T-helper 2 cell treated with Interferon-gamma antibody and Interleukin-4, amounts not matched to agents 100 ng/mL and 5 ng/mL, for 36 hours (primary cell): ENCODE measurements at regions not wholly inside any gene's neighbourhood (a gene's known extent, or its start where the extent isn't known, plus 50 kb on each side); places are given as distances from the start of the nearest gene placed in this dataset.

Experiments used
- intact Hi-C: fragments of 100-400 bp; cut with micrococcal nuclease; formaldehyde crosslinking; loops from one replicate; pipeline ENCODE4 v1.15.1; 2023

DNA sequence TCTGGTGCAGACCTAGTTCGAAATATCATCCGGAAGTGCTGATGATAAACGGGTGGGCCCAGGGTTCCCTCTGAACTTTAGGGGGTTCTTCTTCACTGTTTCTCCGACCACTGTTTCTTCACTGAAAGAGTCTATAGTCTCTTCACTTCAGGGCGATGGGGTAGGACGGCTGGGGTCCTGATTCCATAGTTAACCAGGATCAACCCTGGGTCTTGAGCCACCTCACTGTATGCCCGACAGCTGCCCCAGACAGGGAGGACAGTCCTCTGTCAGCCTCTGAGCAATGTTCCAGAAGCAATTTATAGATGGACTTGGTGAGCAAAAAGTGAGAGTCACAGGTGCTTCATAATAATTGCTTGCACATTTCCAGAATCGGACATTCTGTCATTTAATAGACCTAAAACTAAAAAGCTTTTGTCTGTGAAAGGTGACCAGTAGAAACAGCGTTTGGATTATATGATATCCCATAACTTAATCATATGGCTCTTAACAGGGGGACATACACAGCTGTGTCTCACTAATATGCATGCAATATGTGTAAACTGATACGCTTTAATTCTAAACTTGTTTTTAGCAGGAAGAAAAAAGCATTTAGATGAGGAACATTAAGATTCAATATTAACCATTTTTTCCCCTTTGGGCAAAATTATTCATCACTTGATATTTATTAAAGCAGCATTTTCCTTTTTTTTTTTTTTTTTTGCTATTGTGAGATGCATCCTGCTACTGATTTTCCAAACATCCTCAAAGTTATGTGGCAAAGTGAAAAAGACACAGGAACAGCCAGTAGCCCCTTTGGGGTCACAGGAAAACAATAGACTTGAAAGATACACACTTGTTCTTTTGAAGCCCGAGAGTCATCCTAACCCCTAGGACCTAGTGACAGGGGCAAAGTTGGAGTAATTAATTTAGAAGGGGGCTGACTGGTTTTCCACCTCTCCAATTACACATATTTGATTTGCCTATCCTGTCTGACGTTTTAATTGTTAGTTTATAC, 277.0 kb downstream of the ZNF536 start:
- intact Hi-C loops, result no loop called here

DNA sequence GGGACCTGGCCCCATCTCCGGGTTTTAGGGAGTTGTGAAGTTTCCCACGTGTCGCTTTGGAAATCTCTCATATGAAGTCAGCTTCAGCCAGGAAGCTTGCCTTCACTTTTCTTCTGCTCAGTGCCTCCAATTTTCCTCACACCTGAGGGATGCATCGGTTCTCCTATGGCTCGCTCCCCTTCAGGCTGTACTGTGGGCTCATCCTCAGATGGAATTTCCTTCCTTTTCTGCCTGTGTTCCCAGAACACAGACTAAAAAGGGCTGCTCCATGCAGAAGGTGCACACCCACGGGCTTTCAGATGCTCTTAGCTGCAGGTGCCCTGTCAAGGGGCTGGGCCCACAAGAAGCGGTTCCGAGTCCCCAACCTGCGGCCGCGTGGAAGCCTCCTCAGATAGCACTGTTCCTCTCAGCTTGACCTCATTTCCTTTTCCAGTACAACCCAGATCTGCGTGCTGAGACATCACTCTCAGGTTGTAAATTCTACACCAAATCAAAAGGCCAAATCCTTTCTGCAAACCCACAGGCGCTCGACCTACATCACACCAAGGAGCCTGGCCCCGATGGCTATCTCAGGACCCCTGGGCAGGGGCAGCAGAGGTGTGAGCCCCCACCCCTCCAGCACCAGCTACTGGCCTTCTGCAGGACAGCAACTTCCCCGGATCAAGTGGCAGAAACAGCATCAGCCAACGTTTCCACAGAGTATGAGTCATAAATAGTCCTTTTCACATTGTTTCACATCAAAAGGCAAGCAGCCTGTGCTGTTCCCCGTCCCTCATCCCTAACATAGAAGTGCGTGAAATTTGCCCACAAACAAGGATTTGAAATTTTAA, 275.9 kb downstream of the ZNF536 start:
- intact Hi-C loops, result no loop called here

DNA sequence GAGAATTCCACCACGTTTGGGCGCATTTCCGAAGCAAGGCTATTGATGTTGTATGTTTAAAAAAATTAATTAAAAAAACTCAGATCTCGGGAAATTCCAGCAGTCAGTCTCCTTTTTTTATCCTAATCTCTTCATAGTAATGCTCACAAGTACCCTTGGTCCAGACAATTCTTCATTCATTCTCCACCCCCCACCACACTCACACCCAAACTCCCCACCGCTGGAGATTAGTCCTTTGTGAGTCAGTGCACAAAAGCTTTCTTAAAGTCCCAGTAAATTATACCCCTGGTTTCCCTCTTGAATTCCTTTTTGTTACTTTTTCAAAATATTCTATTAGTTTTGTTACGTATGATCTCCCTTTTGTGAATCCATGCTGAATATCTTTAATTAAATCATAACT, 274.6 kb downstream of the ZNF536 start:
- intact Hi-C loops, result no loop called here

DNA sequence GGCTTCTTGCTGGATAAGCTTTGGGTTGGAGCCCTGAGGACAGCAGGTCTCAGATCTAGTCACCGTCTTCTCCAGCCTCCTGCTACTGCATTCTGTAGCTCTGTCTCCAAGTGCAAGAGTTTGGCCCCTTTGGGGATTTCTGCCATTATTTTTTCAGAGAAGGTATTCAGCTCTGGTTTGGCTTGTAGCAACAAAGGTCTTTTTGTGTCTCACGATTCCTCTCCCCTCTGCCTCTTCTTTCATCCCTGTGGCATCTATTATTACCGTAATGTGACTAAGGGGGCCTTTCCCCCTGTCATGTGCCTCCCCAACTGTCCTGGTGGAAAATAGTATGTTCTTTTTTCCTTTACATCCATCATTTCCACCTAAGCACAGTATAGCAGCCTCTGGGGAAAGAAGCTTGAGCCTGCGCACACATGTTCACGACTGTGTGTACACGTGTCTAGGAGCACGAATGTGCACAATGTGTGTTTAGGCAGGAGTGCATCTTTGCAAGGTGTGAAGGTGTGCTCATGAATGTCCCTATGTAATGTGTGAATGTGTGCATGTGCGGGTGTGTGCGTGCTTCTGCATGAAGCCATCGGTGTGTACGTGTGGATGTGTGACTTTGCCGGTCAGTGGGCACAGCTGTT, 273.9 kb downstream of the ZNF536 start:
- intact Hi-C loops, result no loop called here

DNA sequence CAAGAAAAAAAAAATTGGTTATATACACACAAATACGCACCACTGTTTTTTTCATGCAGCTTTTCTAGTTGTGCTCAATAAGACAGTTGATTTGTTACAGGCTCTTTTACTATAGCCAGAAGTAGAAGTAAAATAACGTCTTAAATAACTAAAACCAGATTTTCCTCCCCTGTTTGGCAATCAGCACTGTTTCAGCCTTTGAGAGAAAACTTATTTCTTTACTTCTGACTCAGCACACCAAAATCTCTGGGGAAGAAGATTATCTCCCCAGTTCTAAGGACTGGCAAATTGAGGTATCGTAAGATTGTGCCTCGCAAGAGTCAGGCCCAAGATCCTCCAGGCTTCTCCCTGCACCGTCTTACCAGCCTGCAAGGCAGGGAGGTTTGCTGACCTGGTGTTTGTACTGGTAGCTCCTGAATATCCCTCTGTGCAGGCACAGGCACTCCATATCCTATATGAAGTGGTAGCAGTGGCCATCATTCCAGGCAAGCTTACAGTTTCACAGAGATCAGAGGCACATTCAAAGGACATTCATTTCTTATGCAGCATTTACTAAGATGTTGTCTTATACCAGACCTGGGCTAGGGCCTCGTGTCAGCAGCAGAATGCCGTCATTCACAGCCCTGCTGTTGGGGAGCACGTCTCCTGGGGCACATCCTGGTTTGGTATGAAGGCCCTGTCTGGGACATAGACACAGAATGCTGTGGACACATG, 268.2 kb downstream of the ZNF536 start:
- intact Hi-C loops, result no loop called here

DNA sequence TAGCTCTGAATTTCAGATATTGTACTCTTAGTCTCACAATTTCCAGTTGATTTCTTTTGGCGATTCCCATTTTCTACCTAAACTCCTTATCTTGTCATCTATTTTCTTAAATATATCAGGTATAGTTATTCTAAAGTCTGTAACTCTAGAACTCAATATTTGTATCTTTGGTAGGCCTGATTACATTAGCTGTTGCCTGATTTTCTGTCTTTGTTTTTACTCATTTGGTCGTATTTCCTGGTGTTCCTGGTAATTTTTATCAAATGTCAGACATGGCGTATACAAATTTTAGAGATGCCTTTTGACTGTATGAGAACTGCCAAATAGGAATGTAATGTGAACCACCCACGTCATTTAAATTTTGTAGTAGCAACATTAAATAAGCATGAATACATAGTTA, 266.7 kb downstream of the ZNF536 start:
- intact Hi-C loops, result no loop called here

DNA sequence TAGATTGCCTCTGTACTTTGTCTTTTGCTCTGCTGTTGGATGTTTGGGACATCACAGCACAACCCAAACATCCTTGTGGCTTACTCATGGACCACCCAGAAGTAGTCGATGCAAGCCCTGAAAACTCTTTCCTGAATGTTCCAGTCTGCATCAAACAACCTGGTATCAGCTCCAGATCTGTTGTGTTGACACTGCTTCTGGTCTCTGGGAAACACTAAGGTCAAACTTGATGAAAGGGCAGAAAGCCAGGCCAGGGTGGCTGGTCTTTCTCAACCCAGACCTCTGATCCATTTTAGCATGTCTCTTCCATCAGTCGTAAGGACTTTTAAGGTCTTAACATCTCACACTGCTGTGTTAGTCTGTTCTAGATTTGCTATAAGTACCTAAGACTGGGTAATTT, 265.7 kb downstream of the ZNF536 start:
- intact Hi-C loops, result no loop called here

DNA sequence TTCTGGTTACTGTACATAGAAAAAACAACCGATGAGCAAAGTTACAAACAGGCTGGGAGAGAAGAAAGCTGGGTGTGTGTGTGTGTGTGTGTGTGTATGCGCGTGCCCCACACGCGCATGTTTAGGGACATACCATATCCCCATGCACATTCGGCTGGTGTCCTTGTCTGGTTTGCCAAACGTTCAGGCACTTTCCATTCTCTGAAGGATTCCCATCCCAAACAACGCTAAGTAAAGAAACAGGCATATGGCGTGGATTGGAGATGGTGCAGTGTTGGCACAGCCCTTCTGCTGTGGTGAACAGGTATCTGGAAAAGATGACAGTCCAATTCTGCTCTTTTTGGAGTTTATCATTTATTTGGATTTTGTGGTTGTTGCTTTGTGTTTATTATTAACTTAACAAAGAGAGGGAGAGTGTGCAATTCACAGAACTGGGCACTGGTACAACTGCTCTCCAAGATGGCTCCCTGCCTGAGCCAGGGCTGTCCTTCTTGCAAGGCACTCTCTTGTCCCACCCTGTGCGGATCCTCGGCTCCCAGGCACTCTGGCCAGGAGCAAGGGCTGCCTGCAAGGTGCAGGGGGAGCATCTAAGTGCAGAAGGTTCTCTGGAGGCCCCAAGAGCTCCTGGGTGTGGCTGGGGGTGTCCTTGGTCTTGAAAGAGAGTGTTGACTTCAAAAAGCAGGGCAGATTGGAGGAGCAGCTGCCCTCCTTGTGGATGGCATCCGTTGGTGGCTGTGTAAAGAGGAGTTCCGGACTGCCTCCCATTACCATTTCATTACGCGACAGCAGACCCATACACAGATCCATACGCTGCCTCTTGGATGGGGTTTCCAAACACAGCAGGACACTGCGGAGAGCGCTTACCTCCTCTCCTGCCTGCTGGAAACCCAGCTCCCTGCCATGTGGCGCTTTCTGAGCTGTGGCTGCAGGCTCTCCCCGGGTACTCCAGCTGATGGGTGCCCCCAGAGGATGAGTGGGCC, 263.1 kb downstream of the ZNF536 start:
- intact Hi-C loops, result no loop called here

DNA sequence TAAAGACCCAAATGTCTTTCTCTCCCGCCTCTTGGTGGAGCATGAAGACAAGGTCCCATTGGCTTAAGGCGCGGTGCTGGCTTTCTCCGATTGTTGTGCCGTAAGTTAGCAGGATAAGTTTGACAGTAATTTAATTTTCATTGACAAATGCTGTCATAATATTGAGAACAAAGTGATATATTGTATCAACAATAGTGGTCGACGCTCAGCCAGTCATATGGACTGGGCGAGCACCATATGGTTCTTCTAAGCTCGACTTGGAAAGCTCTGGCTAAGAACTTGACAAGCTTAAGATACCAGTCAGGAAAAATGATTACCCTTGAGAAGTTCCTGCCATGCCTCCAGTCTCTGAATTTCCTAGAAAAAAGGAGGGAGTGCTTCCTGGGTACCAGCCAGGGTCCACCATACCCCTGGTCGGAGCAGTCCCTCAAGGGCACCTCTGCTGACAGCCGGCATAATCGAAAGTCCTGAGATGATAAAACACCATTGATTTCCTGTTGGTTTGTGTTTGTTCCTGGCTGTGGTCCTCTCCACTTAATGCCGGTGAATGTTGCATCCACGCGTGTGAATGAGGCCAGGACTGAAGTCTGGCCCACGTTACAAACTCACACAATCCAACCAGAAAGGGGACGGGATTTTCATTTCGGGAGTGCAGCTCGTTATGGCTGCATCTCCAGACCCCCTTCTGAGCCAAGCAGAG, 262.1 kb downstream of the ZNF536 start:
- intact Hi-C loops, result no loop called here

DNA sequence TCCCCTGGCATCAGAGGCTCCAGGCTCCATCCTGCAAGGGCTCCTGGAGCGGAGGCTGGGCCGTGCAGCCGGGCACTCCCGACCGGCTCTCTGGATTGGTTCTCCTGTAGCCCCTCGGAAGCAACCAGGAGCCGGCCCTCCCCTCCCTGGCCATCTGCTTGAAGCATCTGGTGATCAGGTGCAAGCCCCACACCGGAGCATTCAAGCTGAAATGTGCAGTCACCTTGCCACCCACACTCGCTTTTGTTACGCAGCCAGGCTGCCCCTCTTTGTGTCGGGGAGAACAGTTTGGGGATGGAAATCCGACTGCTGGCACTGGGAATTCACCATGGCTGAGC, 258.8 kb downstream of the ZNF536 start:
- intact Hi-C loops, result no loop called here

DNA sequence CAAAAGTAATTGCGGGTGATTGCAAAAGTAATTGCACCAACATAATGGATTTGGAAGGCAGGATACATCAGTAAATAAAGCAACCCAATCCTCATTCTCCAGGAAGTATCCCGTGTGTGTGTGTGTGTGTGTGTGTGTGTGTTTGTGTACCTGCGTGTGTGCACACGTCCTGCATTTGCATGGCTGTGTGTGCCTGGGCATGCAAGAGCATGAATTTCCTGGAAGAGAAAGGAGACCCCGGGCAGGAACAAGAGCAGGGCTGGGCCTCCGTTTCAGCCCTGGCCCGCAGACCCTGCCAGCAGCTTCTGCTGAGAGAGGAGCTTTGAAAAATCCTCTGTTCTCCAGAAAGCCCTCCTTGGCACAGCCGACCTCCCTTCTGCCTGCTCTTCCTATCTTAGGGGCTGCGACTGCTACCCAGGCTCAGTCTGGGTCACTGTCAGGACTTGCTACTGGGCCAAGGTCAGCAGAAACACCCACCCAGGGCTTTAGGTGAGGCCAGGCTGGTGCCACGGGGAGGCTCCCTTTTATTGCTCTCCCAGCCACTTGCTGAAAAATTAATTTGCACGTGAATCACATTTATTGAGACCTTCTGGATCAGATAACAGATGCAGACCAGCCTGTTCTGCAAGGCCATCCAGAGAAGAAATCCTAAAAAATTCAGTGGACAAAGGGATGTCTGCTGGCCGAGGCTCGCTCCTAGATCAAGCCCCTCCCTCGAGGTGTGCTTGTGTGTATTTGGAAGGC, 258.3 kb downstream of the ZNF536 start:
- intact Hi-C loops, result no loop called here

DNA sequence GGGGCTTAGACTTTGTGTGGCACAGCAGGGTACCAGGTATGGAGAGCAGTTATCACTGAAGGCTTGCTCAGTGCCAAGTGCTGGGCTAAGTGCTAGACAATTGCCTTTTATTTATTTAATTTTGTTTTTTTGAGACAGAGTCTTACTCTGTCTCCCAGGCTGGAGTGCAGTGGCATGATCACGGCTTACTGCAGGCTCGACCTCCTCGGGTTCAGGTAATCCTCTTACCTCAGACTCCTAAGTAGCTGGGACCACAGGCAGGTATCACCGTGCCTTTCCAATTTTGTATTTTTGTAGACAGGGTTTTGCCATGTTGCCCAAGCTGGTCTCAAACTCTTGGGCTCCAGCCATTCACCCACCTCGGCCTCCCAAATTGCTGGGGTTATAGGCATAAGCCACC, 256.9 kb downstream of the ZNF536 start:
- intact Hi-C loops, result no loop called here

DNA sequence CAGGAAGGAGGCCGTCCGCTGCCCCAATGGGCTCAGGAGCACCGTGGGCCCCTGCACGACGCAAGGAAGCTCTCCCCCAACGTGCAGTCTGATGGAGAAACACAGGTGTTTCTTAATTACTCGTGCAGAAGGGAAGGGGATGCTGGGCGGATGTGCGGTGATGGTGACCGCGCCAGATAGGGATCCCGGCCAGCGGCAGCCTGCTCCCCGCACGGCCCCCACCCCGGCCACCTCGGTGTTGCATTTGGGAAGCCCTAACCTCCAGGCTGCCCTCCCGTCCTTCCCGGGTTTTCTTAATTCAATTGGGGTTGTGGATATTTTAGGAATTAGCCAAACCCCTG, 254.4 kb downstream of the ZNF536 start:
- intact Hi-C loops, result no loop called here

DNA sequence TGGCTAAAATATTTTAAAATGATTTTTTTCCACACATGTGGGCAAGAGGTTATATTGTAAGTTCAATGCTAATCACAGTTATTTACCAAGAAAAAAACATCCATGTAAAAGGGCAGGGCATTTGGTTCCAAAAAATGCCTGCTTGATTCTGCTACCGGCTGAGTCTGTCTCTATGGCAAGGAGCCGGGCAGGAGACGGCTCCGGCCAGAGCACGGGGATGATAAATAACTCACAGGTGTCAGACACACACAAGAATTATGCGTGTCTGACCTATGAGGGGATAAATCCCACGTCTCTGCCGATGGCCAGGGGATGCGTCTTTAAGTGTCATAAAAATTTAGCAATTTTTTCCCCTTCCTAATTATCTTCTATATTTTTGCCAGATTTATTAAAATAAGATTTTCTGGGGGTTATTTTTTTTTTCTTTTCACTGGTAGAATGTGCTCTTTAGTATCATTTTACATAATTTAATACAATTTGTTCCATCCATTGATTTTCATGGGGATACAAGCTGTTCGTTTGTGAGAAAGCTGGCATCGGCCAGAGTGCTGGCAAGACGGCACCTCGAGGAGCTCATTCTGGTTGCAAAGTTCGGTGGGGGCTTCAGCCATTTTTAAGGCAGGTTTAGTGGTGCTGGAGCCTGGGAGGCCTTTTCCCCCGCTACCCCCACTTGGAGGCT, 253.9 kb downstream of the ZNF536 start:
- intact Hi-C loops, result no loop called here

DNA sequence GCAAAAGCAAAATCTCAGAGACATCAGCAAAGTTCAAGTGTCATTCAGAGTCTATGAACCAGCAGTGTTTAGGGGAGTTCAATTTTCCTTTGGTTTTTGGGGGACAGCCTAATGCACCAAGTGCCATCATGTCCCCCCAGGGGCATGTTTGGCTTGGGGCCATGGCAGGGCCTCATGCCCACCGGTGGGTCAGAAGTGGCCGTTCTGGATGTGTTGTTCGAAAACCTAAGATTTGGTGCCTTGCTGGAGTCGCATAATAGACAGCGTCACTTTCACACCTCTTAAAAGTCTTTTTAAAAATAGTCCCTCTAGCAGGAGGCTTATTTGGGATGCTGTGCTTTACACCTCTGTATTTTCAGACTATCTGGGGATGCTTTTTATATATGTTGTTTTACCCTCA, 250.1 kb downstream of the ZNF536 start:
- intact Hi-C loops, result no loop called here

DNA sequence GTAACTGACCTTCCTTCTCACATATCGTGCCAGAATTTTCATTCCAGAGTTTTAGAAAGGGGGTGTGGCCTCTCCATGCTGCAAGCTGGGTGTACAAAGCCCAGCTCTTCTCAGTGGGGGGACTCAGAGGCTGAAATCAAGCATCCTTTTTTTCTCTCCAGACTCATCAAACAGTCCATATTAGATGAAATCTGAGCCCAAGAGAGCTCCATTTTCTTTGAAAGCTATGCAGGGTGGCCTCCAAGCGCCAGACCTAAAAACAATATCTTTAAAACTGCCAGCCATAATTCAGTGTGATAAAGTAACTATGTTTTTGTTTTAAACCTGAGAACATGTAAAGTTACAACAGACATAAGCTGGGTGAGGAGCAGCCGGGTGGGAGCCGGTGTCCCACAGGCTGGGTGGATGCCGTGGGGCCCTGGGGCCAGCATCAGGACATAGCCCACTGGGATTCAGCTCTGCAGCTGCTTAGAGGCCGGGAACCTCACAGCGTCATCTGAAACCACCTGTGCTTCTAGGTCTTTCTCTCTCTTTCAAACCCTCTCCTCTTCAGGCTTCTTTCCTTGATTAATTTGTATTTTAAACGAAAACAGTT, 249.2 kb downstream of the ZNF536 start:
- intact Hi-C loops, result no loop called here

DNA sequence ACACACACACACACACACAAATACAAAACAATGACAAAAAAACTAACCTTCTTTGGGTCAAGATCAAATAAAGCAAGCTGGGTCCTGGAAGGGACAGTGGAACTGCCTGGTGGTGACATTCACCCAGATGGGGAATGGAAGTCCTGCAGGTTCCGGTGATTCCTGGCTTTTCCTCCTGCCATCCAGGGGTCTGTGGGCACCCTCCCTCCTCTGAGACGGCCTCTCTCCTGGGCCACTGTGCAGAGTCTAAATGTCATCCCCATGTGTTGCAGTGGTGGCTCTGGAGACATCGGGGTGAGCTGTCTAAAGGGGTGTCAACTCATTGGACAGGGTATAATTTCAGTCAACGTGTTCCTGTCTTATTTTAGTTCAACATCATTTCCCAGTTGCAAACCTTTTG, 248.2 kb downstream of the ZNF536 start:
- intact Hi-C loops, result no loop called here

DNA sequence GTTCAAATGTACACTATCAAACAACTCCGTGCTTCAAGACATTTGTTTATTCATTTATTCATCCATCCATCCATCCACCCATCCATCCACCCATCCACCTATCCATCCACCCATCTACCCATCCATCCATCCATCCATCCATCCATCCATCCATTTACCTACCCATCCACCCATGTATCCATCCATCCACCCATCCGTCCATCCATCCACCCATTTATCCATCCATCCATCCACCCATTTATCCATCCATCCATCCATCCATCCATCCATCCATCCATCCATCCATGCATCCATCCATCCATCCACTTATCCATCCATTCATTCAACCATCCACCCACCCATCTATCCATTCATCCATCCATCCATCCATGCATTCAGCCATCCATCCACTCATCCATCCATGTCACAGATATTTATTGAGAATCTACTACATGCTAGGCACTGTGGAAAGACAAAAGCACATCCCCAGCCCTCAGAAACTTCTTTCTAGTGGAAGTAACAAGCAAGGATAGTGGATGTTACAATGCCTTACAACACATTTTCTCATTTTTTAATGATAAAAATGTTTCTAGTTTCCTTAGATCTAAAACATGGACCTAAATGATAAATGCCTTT, 237.6 kb downstream of the ZNF536 start:
- intact Hi-C loops, result no loop called here
